ENCODE measurements at regions not wholly inside any gene's neighbourhood (a gene's known extent, or its start where the extent isn't known, plus 50 kb on each side); places are given as distances from the start of the nearest gene placed in this dataset.
"Not testable (repeated sequence)": the region's sequence is repeated elsewhere in the genome, so short reads cannot be mapped to it uniquely, and the experiment has no call there.

DNA sequence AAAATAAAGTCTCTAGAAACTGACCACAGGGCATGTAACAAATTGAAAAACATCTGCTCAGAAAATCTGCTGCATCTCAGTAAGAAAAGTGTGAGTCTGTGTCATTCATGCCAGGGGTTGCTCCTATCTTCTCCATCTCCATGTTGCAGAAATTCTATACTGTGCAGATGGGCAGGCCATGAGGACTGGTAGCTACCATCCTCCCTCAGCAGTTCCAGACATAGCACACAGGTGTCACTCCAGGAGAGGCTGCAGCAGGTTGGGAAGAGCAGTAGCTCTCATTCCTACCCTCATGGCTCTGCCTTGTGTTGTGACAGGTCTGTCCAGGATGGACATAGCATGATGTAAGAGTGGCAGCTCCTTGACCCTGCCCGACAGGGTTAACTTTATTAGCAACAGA lies 173.4 kb downstream of the NDUFS4 start:
- TF ChIP-seq POLR2A (IDR thresholded peaks at IDR 0.05; ENCODE audit: low read depth) (no peak), POLR2AphosphoS5 (IDR thresholded peaks at IDR 0.05) (no peak), EP300 (IDR thresholded peaks at IDR 0.05) (no peak)
- TF ChIP-seq, protein P1, sequence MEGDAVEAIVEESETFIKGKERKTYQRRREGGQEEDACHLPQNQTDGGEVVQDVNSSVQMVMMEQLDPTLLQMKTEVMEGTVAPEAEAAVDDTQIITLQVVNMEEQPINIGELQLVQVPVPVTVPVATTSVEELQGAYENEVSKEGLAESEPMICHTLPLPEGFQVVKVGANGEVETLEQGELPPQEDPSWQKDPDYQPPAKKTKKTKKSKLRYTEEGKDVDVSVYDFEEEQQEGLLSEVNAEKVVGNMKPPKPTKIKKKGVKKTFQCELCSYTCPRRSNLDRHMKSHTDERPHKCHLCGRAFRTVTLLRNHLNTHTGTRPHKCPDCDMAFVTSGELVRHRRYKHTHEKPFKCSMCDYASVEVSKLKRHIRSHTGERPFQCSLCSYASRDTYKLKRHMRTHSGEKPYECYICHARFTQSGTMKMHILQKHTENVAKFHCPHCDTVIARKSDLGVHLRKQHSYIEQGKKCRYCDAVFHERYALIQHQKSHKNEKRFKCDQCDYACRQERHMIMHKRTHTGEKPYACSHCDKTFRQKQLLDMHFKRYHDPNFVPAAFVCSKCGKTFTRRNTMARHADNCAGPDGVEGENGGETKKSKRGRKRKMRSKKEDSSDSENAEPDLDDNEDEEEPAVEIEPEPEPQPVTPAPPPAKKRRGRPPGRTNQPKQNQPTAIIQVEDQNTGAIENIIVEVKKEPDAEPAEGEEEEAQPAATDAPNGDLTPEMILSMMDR (IDR thresholded peaks at IDR 0.05) = no peak
- no peaks in the 10 kb centered on the region for H3K27me3 ChIP-seq
- H3K4me1 ChIP-seq = no peaks in the 10 kb centered on the region
- H3K36me3 ChIP-seq = no peaks in the 10 kb centered on the region
- intact Hi-C loops (cut with DNase I) = no loop called here
- DNase-seq (ENCODE audit: extremely low spot score) = no peak
- WGBS = 100% methylated on average over 1 of the region's 1 CpG
- no peak overlapping the region for H3K4me3 ChIP-seq
- peaks cover 0 to 7% (median 0%) of the 10 kb centered on the region in 4 donors for H3K9me3 ChIP-seq
- no peak overlapping the region for H3K27ac ChIP-seq (replicated peaks in 1 of 4)

DNA sequence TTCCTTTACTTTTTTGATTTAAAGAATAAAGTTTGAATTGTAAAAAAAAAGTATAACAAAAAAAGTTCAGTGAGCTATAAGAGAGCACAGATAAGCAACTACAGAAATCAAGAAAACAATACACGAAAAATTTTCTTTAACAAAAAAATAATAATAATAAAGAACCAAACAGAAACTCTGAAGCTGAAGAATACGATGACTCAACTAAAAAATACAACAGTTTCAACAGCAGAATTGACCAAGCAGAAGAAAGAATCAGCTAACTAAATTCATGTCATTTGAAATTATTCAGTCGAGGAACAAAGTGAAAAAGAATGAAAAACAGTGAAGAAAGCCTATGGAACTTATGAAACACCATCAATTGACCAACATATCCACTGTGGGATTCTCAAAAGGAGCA lies 177.7 kb downstream of the NDUFS4 start:
- H3K27me3 ChIP-seq = no peaks in the 10 kb centered on the region
- no peaks in the 10 kb centered on the region for H3K36me3 ChIP-seq
- intact Hi-C loops (cut with DNase I) = no loop called here
- H3K4me3 ChIP-seq = no peak overlapping the region
- 87% methylated on average over 3 of the region's 3 CpGs for WGBS
- peaks cover 0 to 7% (median 0%) of the 10 kb centered on the region in 4 donors for H3K9me3 ChIP-seq
- no peaks in the 10 kb centered on the region for H3K4me1 ChIP-seq
- DNase-seq (ENCODE audit: extremely low spot score) = no peak
- no peak overlapping the region for H3K27ac ChIP-seq (replicated peaks in 1 of 4)
- no peak for TF ChIP-seq EP300 (IDR thresholded peaks at IDR 0.05)
- TF ChIP-seq POLR2AphosphoS5 (IDR thresholded peaks at IDR 0.05) = no peak
- TF ChIP-seq, protein P1 (IDR thresholded peaks at IDR 0.05) = no peak
- no peak for TF ChIP-seq POLR2A (IDR thresholded peaks at IDR 0.05; ENCODE audit: low read depth)

DNA sequence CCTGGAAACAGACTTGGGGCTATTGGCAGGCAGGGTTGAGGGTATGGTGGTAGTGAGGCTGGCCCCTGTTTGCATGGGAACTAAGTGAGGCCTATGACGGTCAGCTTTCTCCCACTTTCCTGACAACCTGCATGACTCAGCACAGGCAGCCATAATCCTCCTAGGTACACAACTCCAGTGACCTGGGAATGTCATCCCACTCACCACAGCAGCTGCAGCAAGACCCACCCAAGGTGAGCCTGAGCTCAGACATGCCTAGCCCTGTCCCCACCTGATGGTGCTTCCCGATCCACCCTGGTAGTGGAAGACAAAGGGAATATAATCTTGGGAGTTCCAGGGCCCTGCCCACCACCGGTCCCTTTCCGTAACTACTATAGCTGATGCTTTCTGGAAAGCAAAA lies 178.7 kb downstream of the NDUFS4 start:
- Histone ChIP-seq H3K27ac (replicated peaks in 1 of 4) (no peak overlapping the region), H3K4me3 (no peak overlapping the region), H3K4me1 (no peaks in the 10 kb centered on the region), H3K9me3 (peaks cover 0 to 7% (median 0%) of the 10 kb centered on the region in 4 donors), H3K36me3 (no peaks in the 10 kb centered on the region), H3K27me3 (no peaks in the 10 kb centered on the region)
- intact Hi-C loops (cut with DNase I) = no loop called here
- no peak for DNase-seq (ENCODE audit: extremely low spot score)
- WGBS = 88% methylated on average over 4 of the region's 4 CpGs
- TF ChIP-seq, protein P1 (IDR thresholded peaks at IDR 0.05) = no peak
- no peak for TF ChIP-seq POLR2AphosphoS5 (IDR thresholded peaks at IDR 0.05)
- no peak for TF ChIP-seq EP300 (IDR thresholded peaks at IDR 0.05)
- no peak for TF ChIP-seq POLR2A (IDR thresholded peaks at IDR 0.05; ENCODE audit: low read depth)

DNA sequence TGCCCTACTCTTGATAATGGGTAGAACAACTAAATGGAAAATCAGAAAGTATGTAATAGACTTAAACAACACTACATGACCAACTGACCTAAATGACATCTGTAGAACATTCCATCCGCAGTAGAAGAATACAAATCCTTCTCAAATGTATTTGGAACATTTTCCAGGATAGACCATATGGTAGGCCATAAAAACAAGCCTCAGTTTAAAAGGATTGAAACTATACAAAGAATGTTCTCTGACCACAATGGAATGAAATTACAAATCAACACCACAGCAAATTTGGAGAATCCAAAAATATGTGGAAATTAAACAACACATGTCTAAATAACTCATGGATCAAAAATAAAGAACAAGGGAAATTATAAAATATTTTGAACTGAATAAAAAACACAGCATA lies 189.2 kb downstream of the NDUFS4 start:
- Histone ChIP-seq H3K36me3 (no peaks in the 10 kb centered on the region), H3K4me1 (no peaks in the 10 kb centered on the region), H3K27ac (replicated peaks in 1 of 4) (no peak overlapping the region), H3K9me3 (peaks cover 0 to 32% (median 19%) of the 10 kb centered on the region in 4 donors), H3K4me3 (no peak overlapping the region), H3K27me3 (no peaks in the 10 kb centered on the region)
- TF ChIP-seq EP300 (IDR thresholded peaks at IDR 0.05) (no peak), POLR2A (IDR thresholded peaks at IDR 0.05; ENCODE audit: low read depth) (no peak), POLR2AphosphoS5 (IDR thresholded peaks at IDR 0.05) (no peak)
- TF ChIP-seq, protein P1 (IDR thresholded peaks at IDR 0.05) = no peak
- intact Hi-C loops (cut with DNase I) = no loop called here
- no peak for DNase-seq (ENCODE audit: extremely low spot score)
- 76% methylated on average over 1 of the region's 1 CpG for WGBS

DNA sequence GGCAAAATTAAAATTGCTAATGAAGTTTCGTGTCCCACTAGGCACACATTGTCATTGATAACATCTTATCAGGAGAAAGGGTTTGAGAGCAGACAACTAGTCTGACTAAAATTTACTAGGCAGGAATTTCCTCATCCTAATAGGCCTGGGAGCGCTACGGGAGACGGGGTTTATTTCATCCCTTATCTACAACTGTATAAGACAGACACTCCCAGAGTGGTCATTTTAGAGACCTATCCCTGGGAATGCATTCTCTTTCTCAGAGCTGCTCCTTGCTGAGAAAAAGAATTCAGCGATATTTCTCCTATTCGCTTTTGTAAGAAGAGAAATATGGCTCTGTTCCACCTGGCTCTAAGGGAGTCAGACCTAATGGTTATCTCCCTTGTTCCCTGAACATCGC lies 191.8 kb downstream of the NDUFS4 start:
- H3K27me3 ChIP-seq; H3K27ac ChIP-seq (replicated peaks in 1 of 4); intact Hi-C loops (cut with DNase I); H3K36me3 ChIP-seq; DNase-seq (ENCODE audit: extremely low spot score); H3K4me3 ChIP-seq; H3K4me1 ChIP-seq: not testable (repeated sequence)
- peaks cover 0 to 32% (median 19%) of the 10 kb centered on the region in 4 donors for H3K9me3 ChIP-seq
- WGBS = 89% methylated on average over 7 of the region's 7 CpGs

Data from esophagus muscularis mucosa (tissue), 4 donors.